Esophagus squamous epithelium (tissue), 4 donors: ENCODE measurements at regions not wholly inside any gene's neighbourhood (a gene's known extent, or its start where the extent isn't known, plus 50 kb on each side); places are given as distances from the start of the nearest gene placed in this dataset.

Experiments
- CTCF ChIP-seq, 6 experiments: fragments of 450-650 bp in 4 of 6; fragments of 200-600 bp in 2 of 6; sonication (generic) in 2 of 6; IDR thresholded peaks; one replicate each; pipeline ENCODE4 v1.5.1; 2016 to 2019; ENCODE audit warnings: antibody characterized with exemption in 6 of 6, mild to moderate bottlenecking in 4 of 6, moderate library complexity in 4 of 6
- POLR2A ChIP-seq, 4 donors: fragments of 450-650 bp; IDR thresholded peaks; one replicate each; pipeline ENCODE4 v1.6.1; 2017; ENCODE audit warnings: antibody characterized with exemption in 4 of 4, mild to moderate bottlenecking in 4 of 4, moderate library complexity in 3 of 4

GRCh38 chr6:4667591-4667990, 108.6 kb upstream of the CDYL start:
- no peak for TF ChIP-seq POLR2A (IDR thresholded peaks at IDR 0.05)
- TF ChIP-seq CTCF (IDR thresholded peaks at IDR 0.05): no peak
